GM20000 (cell line): ENCODE measurements at regions not wholly inside any gene's neighbourhood (a gene's known extent, or its start where the extent isn't known, plus 50 kb on each side); places are given as distances from the start of the nearest gene placed in this dataset.

Experiments used
- DNase-seq: peaks from one replicate; pipeline ENCODE4 v3.0.0; 2012; ENCODE audit warnings: low spot score
- CTCF ChIP-seq: IDR thresholded peaks from 2 replicates; pipeline ENCODE4 v1.5.1; 2012; ENCODE audit warnings: mild to moderate bottlenecking, control low read depth; ENCODE audit errors: extremely low read depth, missing control alignments

DNA sequence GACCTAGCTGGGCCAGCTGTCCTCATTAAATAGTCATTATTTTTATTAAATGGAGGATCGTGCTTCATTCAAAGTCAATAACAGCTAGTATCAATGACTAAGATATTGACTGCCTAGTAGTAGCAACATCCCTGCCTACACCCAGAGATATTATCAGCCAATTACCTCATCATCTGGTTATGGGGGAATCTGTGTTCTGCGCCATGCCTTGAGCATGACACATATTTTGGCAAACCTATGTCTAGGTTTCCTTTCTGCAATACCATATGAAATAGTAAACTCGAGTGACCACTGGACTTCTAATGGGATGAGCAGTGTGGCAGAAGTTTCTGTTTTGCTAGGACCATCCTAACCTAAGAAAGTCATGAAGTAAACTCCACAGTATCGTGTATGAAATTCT, 50.0 kb upstream of the AADAT start:
- no peak for TF ChIP-seq CTCF
- DNase-seq = no peak
